Breast epithelium (tissue), 4 donors: ENCODE measurements at regions not wholly inside any gene's neighbourhood (a gene's known extent, or its start where the extent isn't known, plus 50 kb on each side); places are given as distances from the start of the nearest gene placed in this dataset.
A peak's percentile ranks its signal among the peaks of the same experiment; 100 is the strongest.

ENCODE experiments used
- DNase-seq, 2 donors: peaks; one replicate each; pipeline ENCODE4 v3.0.0-alpha.2; 2019; ENCODE audit warnings: low spot score in 2 of 2
- H3K27ac ChIP-seq, 2 donors: fragments of 200-600 bp; sonication (generic) in 1 of 2; one replicate each; pipeline ENCODE4 v1.5.1; 2016 to 2019; ENCODE audit warnings: mild to moderate bottlenecking in 1 of 2
- H3K27me3 ChIP-seq, 2 donors: fragments of 200-600 bp; sonication (generic) in 1 of 2; one replicate each; pipeline versions ENCODE4 v1.5.1 to v1.6.0; 2017 to 2019; ENCODE audit warnings: control low read depth in 1 of 2, mild to moderate bottlenecking in 1 of 2
- H3K36me3 ChIP-seq: fragments of 200-600 bp; one replicate; pipeline ENCODE4 v1.5.1; 2019
- H3K4me1 ChIP-seq, 2 donors: fragments of 200-600 bp; sonication (generic); one replicate each; pipeline ENCODE4 v1.5.1; 2016 to 2019; ENCODE audit warnings: control low read depth in 1 of 2
- H3K4me3 ChIP-seq, 3 donors: fragments of 200-600 bp; sonication (generic); 1 replicate in 2 of 3; 2 replicates in 1 of 3; pipeline ENCODE4 v1.5.1; 2016 to 2019; ENCODE audit warnings: mild to moderate bottlenecking in 3 of 3, moderate library complexity in 2 of 3
- H3K9me3 ChIP-seq, 2 donors: fragments of 200-600 bp; sonication (generic) in 1 of 2; one replicate each; pipeline ENCODE4 v1.5.1; 2016 to 2019; ENCODE audit warnings: control low read depth in 1 of 2
- POLR2A ChIP-seq: fragments of 450-650 bp; IDR thresholded peaks from one replicate; pipeline ENCODE4 v1.6.1; 2016; ENCODE audit warnings: antibody characterized with exemption, mild to moderate bottlenecking, moderate library complexity
- POLR2AphosphoS5 ChIP-seq, 3 donors: sonication (generic); formaldehyde crosslinking; IDR thresholded peaks; one replicate each; pipeline ENCODE4 v1.6.1; 2017; ENCODE audit warnings: antibody characterized with exemption in 3 of 3
- intact Hi-C: fragments of 100-400 bp; cut with DNase I; formaldehyde crosslinking; loops from one replicate; pipeline ENCODE4 v1.15.1; 2023; ENCODE audit warnings: low total_unique reads
- TF ChIP-seq, protein P1 (sequence below), 3 donors: fragments of 450-650 bp; IDR thresholded peaks; one replicate each; pipeline ENCODE4 v1.5.1; 2016 to 2017; ENCODE audit warnings: antibody characterized with exemption in 3 of 3, mild to moderate bottlenecking in 3 of 3, moderate library complexity in 3 of 3

GRCh38 chr2:42854207-42854818, 61.9 kb upstream of the HAAO start:
- Histone ChIP-seq H3K27ac (peak overlapping the region; percentile 84 to 95), H3K27me3 (no peaks in the 10 kb centered on the region), H3K9me3 (peaks cover 0 to 3% of the 10 kb centered on the region in 2 donors), H3K4me1 (peaks cover 0 to 5% of the 10 kb centered on the region in 2 donors), H3K4me3 (no peak overlapping the region), H3K36me3 (no peaks in the 10 kb centered on the region)
- intact Hi-C loops: loop anchor here (10.0 kb wide), 1 partner anchor 80 kb away; no protein-coding TSS in a partner anchor
- TF ChIP-seq POLR2A: no peak
- TF ChIP-seq, protein P1, sequence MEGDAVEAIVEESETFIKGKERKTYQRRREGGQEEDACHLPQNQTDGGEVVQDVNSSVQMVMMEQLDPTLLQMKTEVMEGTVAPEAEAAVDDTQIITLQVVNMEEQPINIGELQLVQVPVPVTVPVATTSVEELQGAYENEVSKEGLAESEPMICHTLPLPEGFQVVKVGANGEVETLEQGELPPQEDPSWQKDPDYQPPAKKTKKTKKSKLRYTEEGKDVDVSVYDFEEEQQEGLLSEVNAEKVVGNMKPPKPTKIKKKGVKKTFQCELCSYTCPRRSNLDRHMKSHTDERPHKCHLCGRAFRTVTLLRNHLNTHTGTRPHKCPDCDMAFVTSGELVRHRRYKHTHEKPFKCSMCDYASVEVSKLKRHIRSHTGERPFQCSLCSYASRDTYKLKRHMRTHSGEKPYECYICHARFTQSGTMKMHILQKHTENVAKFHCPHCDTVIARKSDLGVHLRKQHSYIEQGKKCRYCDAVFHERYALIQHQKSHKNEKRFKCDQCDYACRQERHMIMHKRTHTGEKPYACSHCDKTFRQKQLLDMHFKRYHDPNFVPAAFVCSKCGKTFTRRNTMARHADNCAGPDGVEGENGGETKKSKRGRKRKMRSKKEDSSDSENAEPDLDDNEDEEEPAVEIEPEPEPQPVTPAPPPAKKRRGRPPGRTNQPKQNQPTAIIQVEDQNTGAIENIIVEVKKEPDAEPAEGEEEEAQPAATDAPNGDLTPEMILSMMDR (IDR thresholded peaks at IDR 0.05): no peak
- TF ChIP-seq POLR2AphosphoS5 (IDR thresholded peaks at IDR 0.05): no peak
- DNase-seq: peak in 1 of 2 donors; percentile 79

DNA sequence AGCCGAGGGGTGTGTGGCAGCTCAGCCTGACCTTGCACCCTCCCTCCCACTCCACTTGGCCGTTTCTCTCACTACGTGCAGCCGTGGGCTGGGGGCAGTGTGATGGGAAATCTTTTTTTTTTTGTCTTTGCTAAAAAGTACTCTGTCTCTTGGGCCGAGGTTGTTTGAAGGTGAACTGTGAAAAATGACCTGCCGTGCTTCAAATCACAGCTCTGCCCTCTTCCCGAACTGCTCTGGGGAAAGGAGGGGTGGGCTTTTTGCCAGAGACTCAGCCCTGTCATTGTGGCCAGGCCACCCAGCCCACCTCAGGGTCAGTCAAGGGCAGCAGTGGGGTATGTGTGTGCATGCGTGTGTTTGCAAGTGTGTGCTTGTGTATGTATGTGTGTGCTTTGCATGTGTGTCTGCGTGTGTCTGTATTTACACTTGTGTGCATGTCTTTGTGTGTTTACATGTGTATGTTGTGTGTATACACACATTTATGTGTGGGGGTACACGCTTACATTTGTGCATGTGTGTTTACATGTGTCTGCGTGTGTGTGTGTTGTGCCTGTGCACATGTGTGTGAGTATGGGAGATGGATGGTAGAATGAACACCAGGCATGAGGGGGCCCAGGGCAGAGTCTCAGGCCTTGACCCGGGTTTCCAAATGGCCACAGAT, 61.3 kb upstream of the HAAO start:
- peaks cover 0 to under 1% of the 10 kb centered on the region in 2 donors for H3K9me3 ChIP-seq
- peaks cover 0 to 5% of the 10 kb centered on the region in 2 donors for H3K4me1 ChIP-seq
- H3K27me3 ChIP-seq: no peaks in the 10 kb centered on the region
- TF ChIP-seq, protein P1 (IDR thresholded peaks at IDR 0.05): no peak
- TF ChIP-seq POLR2A (no peak), POLR2AphosphoS5 (IDR thresholded peaks at IDR 0.05) (no peak)
- no peak for DNase-seq
- H3K36me3 ChIP-seq: no peaks in the 10 kb centered on the region
- no peak overlapping the region for H3K4me3 ChIP-seq
- intact Hi-C loops: loop anchor here (10.0 kb wide), 1 partner anchor 81 kb away; no protein-coding TSS in a partner anchor
- H3K27ac ChIP-seq: peak overlapping the region; percentile 84 to 95

GRCh38 chr2:42852798-42853197, 60.4 kb upstream of the HAAO start:
- H3K27me3 ChIP-seq: no peaks in the 10 kb centered on the region
- peak overlapping the region; percentile 84 to 95 for H3K27ac ChIP-seq
- H3K4me1 ChIP-seq: peaks cover 0 to 5% of the 10 kb centered on the region in 2 donors
- H3K9me3 ChIP-seq: no peaks in the 10 kb centered on the region
- H3K36me3 ChIP-seq: no peaks in the 10 kb centered on the region
- no peak for DNase-seq
- TF ChIP-seq POLR2AphosphoS5 (IDR thresholded peaks at IDR 0.05) (no peak), POLR2A (no peak)
- TF ChIP-seq, protein P1 (IDR thresholded peaks at IDR 0.05): no peak
- H3K4me3 ChIP-seq: no peak overlapping the region
- intact Hi-C loops: loop anchor here (10.0 kb wide), 1 partner anchor 82 kb away; no protein-coding TSS in a partner anchor

GRCh38 chr2:42851740-42852250, 59.4 kb upstream of the HAAO start:
- Histone ChIP-seq H3K36me3 (no peaks in the 10 kb centered on the region), H3K4me3 (no peak overlapping the region), H3K4me1 (peaks cover 0 to 5% of the 10 kb centered on the region in 2 donors), H3K27ac (peak overlapping the region; percentile 74 to 84), H3K9me3 (no peaks in the 10 kb centered on the region), H3K27me3 (no peaks in the 10 kb centered on the region)
- DNase-seq: peak in 1 of 2 donors; percentile 80
- intact Hi-C loops: loop anchor here (10.0 kb wide), 1 partner anchor 83 kb away; no protein-coding TSS in a partner anchor
- TF ChIP-seq POLR2AphosphoS5 (IDR thresholded peaks at IDR 0.05): no peak
- TF ChIP-seq POLR2A: no peak
- TF ChIP-seq, protein P1 (IDR thresholded peaks at IDR 0.05): no peak

GRCh38 chr2:42851186-42851585, 58.8 kb upstream of the HAAO start:
- intact Hi-C loops: loop anchor here (10.0 kb wide), 1 partner anchor 84 kb away; no protein-coding TSS in a partner anchor
- Histone ChIP-seq H3K9me3 (no peaks in the 10 kb centered on the region), H3K27ac (peak overlapping the region; percentile 48 to 74), H3K4me3 (no peak overlapping the region), H3K27me3 (no peaks in the 10 kb centered on the region), H3K36me3 (no peaks in the 10 kb centered on the region), H3K4me1 (peaks cover 0 to 5% of the 10 kb centered on the region in 2 donors)
- TF ChIP-seq, protein P1 (IDR thresholded peaks at IDR 0.05): no peak
- TF ChIP-seq POLR2A: no peak
- TF ChIP-seq POLR2AphosphoS5 (IDR thresholded peaks at IDR 0.05): no peak
- no peak for DNase-seq
